A549 (cell line): ENCODE measurements at regions not wholly inside any gene's neighbourhood (a gene's known extent, or its start where the extent isn't known, plus 50 kb on each side); places are given as distances from the start of the nearest gene placed in this dataset.

Source experiments
- ATAC-seq, 2 experiments: fragments of 200-7000 bp in 1 of 2; fragments of >200 bp in 1 of 2; cut with Nextera tagmentation in 1 of 2; cut with Tn5 transposase in 1 of 2; 3 replicates each; pipeline versions ENCODE4 v1.8.0 to v1.9.1; 2018 to 2020; ENCODE audit warnings: mild to moderate bottlenecking in 1 of 2, moderate library complexity in 1 of 2
- CTCF ChIA-PET: fragments of 300-600 bp; sonication (Branson Sonifier 250); formaldehyde crosslinking; extraction: SDS; loops from one replicate; lab custom pipeline; 2021; ENCODE audit warnings: antibody characterized with exemption, inconsistent platforms; lab: Yijun Ruan, JAX
- POLR2A ChIA-PET: fragments of 350-600 bp; formaldehyde crosslinking; extraction: SDS; loops from one replicate; lab custom pipeline; 2021; ENCODE audit warnings: antibody characterized with exemption, inconsistent platforms; lab: Yijun Ruan, JAX
- DNase-seq, 2 experiments: peaks; one replicate each; pipeline versions ENCODE4 v3.0.0 to v3.0.0-alpha.2; 2011 to 2016; ENCODE audit warnings: low read depth in 1 of 2, low spot score in 1 of 2
- FAIRE-seq: peaks from 2 replicates; lab custom pipeline; 2011; peaks lifted over from hg19 to GRCh38; lab: Jason Lieb, UNC
- H3K27ac ChIP-seq, 2 experiments: fragments of >200 bp; sonication (Bioruptor Twin); formaldehyde crosslinking; 3 replicates each; pipeline ENCODE4 v1.5.1; 2016 to 2017
- H3K4me1 ChIP-seq: fragments of >200 bp; sonication (Bioruptor Twin); formaldehyde crosslinking; 3 replicates; pipeline ENCODE4 v1.6.1; 2016
- H3K4me2 ChIP-seq: fragments of >200 bp; sonication (Bioruptor Twin); formaldehyde crosslinking; 3 replicates; pipeline ENCODE4 v1.6.1; 2016
- H3K4me3 ChIP-seq: fragments of >200 bp; sonication (Bioruptor Twin); formaldehyde crosslinking; 3 replicates; pipeline ENCODE4 v1.5.1; 2016
- H3K9me3 ChIP-seq: fragments of >200 bp; sonication (Bioruptor Twin); formaldehyde crosslinking; 3 replicates; pipeline ENCODE4 v1.6.1; 2016
- BHLHE40 ChIP-seq: IDR thresholded peaks from 2 replicates; pipeline ENCODE4 v1.6.1; 2012; ENCODE audit warnings: low read depth, low read length, inconsistent platforms
- EHMT2 ChIP-seq: fragments of 200-600 bp; sonication (generic); IDR thresholded peaks from 2 replicates; pipeline ENCODE4 v1.6.1; 2016; ENCODE audit warnings: antibody characterized with exemption, low read depth, mild to moderate bottlenecking, moderate library complexity
- EP300 ChIP-seq, 2 experiments: fragments of >200 bp; sonication (Bioruptor Twin); formaldehyde crosslinking; IDR thresholded peaks; 2 replicates in 1 of 2; 3 replicates in 1 of 2; pipeline ENCODE4 v1.6.1; 2016 to 2017
- FOSL2 ChIP-seq, 2 experiments: fragments of 450-650 bp in 1 of 2; fragments of >200 bp in 1 of 2; sonication (Bioruptor Twin) in 1 of 2; formaldehyde crosslinking; IDR thresholded peaks; 2 replicates each; pipeline versions ENCODE4 v1.5.0 to v1.6.1; 2016 to 2020; ENCODE audit warnings: mild to moderate bottlenecking in 1 of 2, moderate library complexity in 1 of 2
- GATA3 ChIP-seq: IDR thresholded peaks from 2 replicates; pipeline ENCODE4 v1.6.1; 2012; ENCODE audit warnings: borderline replicate concordance
- HDAC2 ChIP-seq: fragments of 200-600 bp; sonication (generic); IDR thresholded peaks from 2 replicates; pipeline ENCODE4 v1.6.1; 2016
- HOXA7 ChIP-seq: fragments of 250-450 bp; sonication (Bioruptor Pico); IDR thresholded peaks from 2 replicates; pipeline ENCODE4 v1.5.0; 2020; ENCODE audit warnings: mild to moderate bottlenecking, moderate library complexity
- HOXB13 ChIP-seq: fragments of 250-450 bp; sonication (Bioruptor Pico); IDR thresholded peaks from 2 replicates; pipeline ENCODE4 v1.5.0; 2020; ENCODE audit warnings: low read depth, mild to moderate bottlenecking, moderate library complexity
- HOXB5 ChIP-seq: fragments of 250-450 bp; sonication (Bioruptor Pico); IDR thresholded peaks from 2 replicates; pipeline ENCODE4 v1.5.0; 2020; ENCODE audit warnings: mild to moderate bottlenecking, moderate library complexity
- JUNB ChIP-seq: fragments of >200 bp; sonication (Bioruptor Twin); formaldehyde crosslinking; IDR thresholded peaks from 2 replicates; pipeline ENCODE4 v1.6.1; 2016
- KDM5A ChIP-seq: fragments of 200-600 bp; sonication (generic); IDR thresholded peaks from 2 replicates; pipeline ENCODE4 v1.6.1; 2016; ENCODE audit warnings: antibody characterized with exemption, mild to moderate bottlenecking
- MAFK ChIP-seq: fragments of 450-650 bp; IDR thresholded peaks from 2 replicates; pipeline ENCODE4 v1.6.1; 2014; ENCODE audit not compliant: partially characterized antibody
- MAX ChIP-seq: IDR thresholded peaks from 2 replicates; pipeline ENCODE4 v1.6.1; 2012
- MAZ ChIP-seq: fragments of 150-350 bp; IDR thresholded peaks from 2 replicates; pipeline ENCODE4 v1.6.1; 2014; ENCODE audit warnings: antibody characterized with exemption, low read depth, low read length, borderline replicate concordance
- NPAS2 ChIP-seq: fragments of 250-450 bp; sonication (Bioruptor Pico); IDR thresholded peaks from 2 replicates; pipeline ENCODE4 v1.8.0; 2022; ENCODE audit warnings: mild to moderate bottlenecking, moderate library complexity, borderline replicate concordance
- PBX3 ChIP-seq: IDR thresholded peaks from 2 replicates; pipeline ENCODE4 v1.6.1; 2012
- RAD21 ChIP-seq, 2 experiments: fragments of >200 bp in 1 of 2; sonication (Bioruptor Twin) in 1 of 2; formaldehyde crosslinking in 1 of 2; IDR thresholded peaks in 1 of 2; conservative IDR thresholded peaks in 1 of 2; 2 replicates in 1 of 2; 3 replicates in 1 of 2; pipeline ENCODE4 v1.6.1; 2012 to 2018; ENCODE audit warnings: inconsistent platforms in 1 of 2
- RARB ChIP-seq: fragments of 250-450 bp; sonication (Bioruptor Pico); IDR thresholded peaks from 2 replicates; pipeline ENCODE4 v1.8.0; 2021; ENCODE audit warnings: mild to moderate bottlenecking, moderate library complexity
- REST ChIP-seq: fragments of 200-600 bp; sonication (generic); IDR thresholded peaks from 2 replicates; pipeline ENCODE4 v1.6.1; 2016; ENCODE audit warnings: antibody characterized with exemption, mild to moderate bottlenecking, moderate library complexity
- ZFP36 ChIP-seq: fragments of 450-650 bp; IDR thresholded peaks from 2 replicates; pipeline ENCODE4 v1.6.1; 2014; ENCODE audit warnings: borderline replicate concordance; ENCODE audit not compliant: partially characterized antibody
- ZSCAN20 ChIP-seq: fragments of 250-450 bp; sonication (Bioruptor Pico); IDR thresholded peaks from 2 replicates; pipeline ENCODE4 v1.8.0; 2022; ENCODE audit warnings: mild to moderate bottlenecking, moderate library complexity
- WGBS: methylation state at CpG from one replicate; pipeline ENCODE4 v1.1.6; 2017; ENCODE audit errors: missing lambda C conversion rate; 5-methylcytosine and 5-hydroxymethylcytosine counted together
- TF ChIP-seq, protein P1 (sequence below): fragments of 150-350 bp; IDR thresholded peaks from 2 replicates; pipeline ENCODE4 v1.6.1; 2014; ENCODE audit warnings: low read depth, mild to moderate bottlenecking, low read length
- TF ChIP-seq, protein P2 (sequence below): fragments of >200 bp; sonication (Bioruptor Twin); formaldehyde crosslinking; IDR thresholded peaks from 2 replicates; pipeline ENCODE4 v1.6.1; 2016

DNA sequence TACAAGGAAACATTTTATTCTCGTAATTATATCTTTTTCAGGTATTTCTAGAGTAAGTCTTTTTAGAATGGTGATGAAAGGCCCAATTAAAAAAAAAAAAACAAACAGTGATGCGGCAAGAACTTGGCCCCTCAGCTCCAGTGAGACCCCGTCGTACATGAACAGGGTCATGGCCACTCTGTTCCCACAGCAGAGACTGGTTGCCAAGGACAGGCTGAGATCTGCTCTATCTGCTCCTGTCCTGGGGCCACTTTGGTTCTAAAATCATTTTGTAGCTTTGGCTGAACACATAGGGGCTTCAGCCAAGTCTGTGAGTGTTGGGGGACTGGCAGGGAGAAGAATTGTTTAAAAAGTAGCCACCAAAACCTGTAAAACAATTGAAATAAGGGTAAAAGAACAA, 286.9 kb downstream of the RFC3 start (continued):
- TF ChIP-seq REST: no peak
- TF ChIP-seq HOXA7: no peak
- no peak for TF ChIP-seq GATA3
- TF ChIP-seq MAFK: no peak
- TF ChIP-seq ZFP36: no peak
- TF ChIP-seq, protein P1, sequence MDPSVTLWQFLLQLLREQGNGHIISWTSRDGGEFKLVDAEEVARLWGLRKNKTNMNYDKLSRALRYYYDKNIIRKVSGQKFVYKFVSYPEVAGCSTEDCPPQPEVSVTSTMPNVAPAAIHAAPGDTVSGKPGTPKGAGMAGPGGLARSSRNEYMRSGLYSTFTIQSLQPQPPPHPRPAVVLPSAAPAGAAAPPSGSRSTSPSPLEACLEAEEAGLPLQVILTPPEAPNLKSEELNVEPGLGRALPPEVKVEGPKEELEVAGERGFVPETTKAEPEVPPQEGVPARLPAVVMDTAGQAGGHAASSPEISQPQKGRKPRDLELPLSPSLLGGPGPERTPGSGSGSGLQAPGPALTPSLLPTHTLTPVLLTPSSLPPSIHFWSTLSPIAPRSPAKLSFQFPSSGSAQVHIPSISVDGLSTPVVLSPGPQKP: no peak
- TF ChIP-seq MAX: no peak

- Histone ChIP-seq H3K4me2 (no peak overlapping the region), H3K9me3 (no peaks in the 10 kb centered on the region), H3K4me1 (0 out of 3 replicates have a peak, but pooled peaks cover 4% of the 10 kb centered on the region), H3K4me3 (no peak overlapping the region), H3K27ac (peak overlapping the region in 1 of 2 experiments; percentile 44; a peak in 2 of 6 replicates)
- DNase-seq (no peak), ATAC-seq (no peak), FAIRE-seq (no peak)
- CTCF ChIA-PET: interaction anchor here (0.7 kb wide), 1 partner anchor 22 kb away, joined by 3 read pairs; no protein-coding TSS in a partner anchor
- 82% methylated on average over 1 of the region's 1 CpG for WGBS
- POLR2A ChIA-PET: no interaction called here
- TF ChIP-seq NPAS2 (CRISPR knock-in tag): no peak
- no peak for TF ChIP-seq FOSL2 (IDR thresholded peaks at IDR 0.05)
- no peak for TF ChIP-seq FOSL2 (CRISPR knock-in tag; IDR thresholded peaks at IDR 0.05)
- no peak for TF ChIP-seq MAZ
- no peak for TF ChIP-seq BHLHE40
- no peak for TF ChIP-seq HDAC2
- no peak for TF ChIP-seq RARB (CRISPR knock-in tag)
- TF ChIP-seq, all 56 proteins: peak for 0
Measured at GRCh38 chr13:34107806-34108205, 289.9 kb downstream of the RFC3 start.

- 0 out of 3 replicates have a peak, but pooled peaks cover 4% of the 10 kb centered on the region for H3K4me1 ChIP-seq
- no peaks in the 10 kb centered on the region for H3K9me3 ChIP-seq
- DNase-seq (no peak), ATAC-seq (no peak), FAIRE-seq (no peak)
- 92% methylated on average over 2 of the region's 2 CpGs for WGBS
- no peak overlapping the region for H3K4me3 ChIP-seq
- ChIA-PET POLR2A (no interaction called here), CTCF (no interaction called here)
- no peak overlapping the region for H3K4me2 ChIP-seq
- H3K27ac ChIP-seq: peak overlapping the region in 1 of 2 experiments; percentile 44; a peak in 2 of 6 replicates
- TF ChIP-seq, protein P1: no peak
- no peak for TF ChIP-seq ZSCAN20 (CRISPR knock-in tag)
- TF ChIP-seq JUNB: no peak
- no peak for TF ChIP-seq RAD21 (conservative IDR thresholded peaks at IDR 0.05 in 1 of 2, IDR thresholded peaks at IDR 0.05 in 1 of 2)
- no peak for TF ChIP-seq NPAS2 (CRISPR knock-in tag)
- no peak for TF ChIP-seq HOXB5
- no peak for TF ChIP-seq KDM5A
- TF ChIP-seq EHMT2: no peak
- no peak for TF ChIP-seq BHLHE40
- no peak for TF ChIP-seq PBX3
- no peak for TF ChIP-seq HOXB13 (CRISPR knock-in tag)
- TF ChIP-seq FOSL2 (IDR thresholded peaks at IDR 0.05): no peak
- TF ChIP-seq FOSL2 (CRISPR knock-in tag; IDR thresholded peaks at IDR 0.05): no peak
- TF ChIP-seq EP300 (IDR thresholded peaks at IDR 0.05): no peak
- TF ChIP-seq REST: no peak
- TF ChIP-seq, protein P2, sequence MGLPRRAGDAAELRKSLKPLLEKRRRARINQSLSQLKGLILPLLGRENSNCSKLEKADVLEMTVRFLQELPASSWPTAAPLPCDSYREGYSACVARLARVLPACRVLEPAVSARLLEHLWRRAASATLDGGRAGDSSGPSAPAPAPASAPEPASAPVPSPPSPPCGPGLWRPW: no peak
- TF ChIP-seq, all 56 proteins: peak for 0
Measured at GRCh38 chr13:34108410-34108809, 290.5 kb downstream of the RFC3 start.
